DMS 273 (cell line): ENCODE measurements at regions not wholly inside any gene's neighbourhood (a gene's known extent, or its start where the extent isn't known, plus 50 kb on each side); places are given as distances from the start of the nearest gene placed in this dataset.
"Not testable (repeated sequence)": the region's sequence is repeated elsewhere in the genome, so short reads cannot be mapped to it uniquely, and the experiment has no call there.

Source experiments
- DNase-seq: peaks from one replicate; lab custom pipeline; 2025; ENCODE audit not compliant: unreplicated experiment; lab: John Stamatoyannopoulos, UW

GRCh38 chr2:114248648-114249047 lies 193.8 kb upstream of the DPP10 start:
- DNase-seq: no peak

- no peak for DNase-seq
Measured at GRCh38 chr2:114252713-114253112, 189.7 kb upstream of the DPP10 start.

GRCh38 chr2:114254875-114255274 lies 187.6 kb upstream of the DPP10 start:
- no peak for DNase-seq

- DNase-seq: no peak
Measured at GRCh38 chr2:114259389-114259788, 183.1 kb upstream of the DPP10 start.

- DNase-seq: no peak
Measured at GRCh38 chr2:114261366-114261765, 181.1 kb upstream of the DPP10 start.

- DNase-seq: no peak
Measured at GRCh38 chr2:114265261-114265660, 177.2 kb upstream of the DPP10 start.

- no peak for DNase-seq
Measured at GRCh38 chr2:114274957-114275356, 167.5 kb upstream of the DPP10 start.

GRCh38 chr2:114281188-114281587 lies 161.3 kb upstream of the DPP10 start:
- DNase-seq: no peak

GRCh38 chr2:114283774-114284173 lies 158.7 kb upstream of the DPP10 start:
- DNase-seq: no peak

- DNase-seq: no peak
Measured at GRCh38 chr2:114286438-114286837, 156.0 kb upstream of the DPP10 start.

GRCh38 chr2:114293355-114293754 lies 149.1 kb upstream of the DPP10 start:
- DNase-seq: no peak

- DNase-seq: no peak
Measured at GRCh38 chr2:114294741-114295140, 147.7 kb upstream of the DPP10 start.

- not testable (repeated sequence) for DNase-seq
Measured at GRCh38 chr2:114300351-114300750, 142.1 kb upstream of the DPP10 start.

GRCh38 chr2:114316532-114317300 lies 125.7 kb upstream of the DPP10 start:
- DNase-seq: peak; percentile 28

- no peak for DNase-seq
Measured at GRCh38 chr2:114330594-114330993, 111.8 kb upstream of the DPP10 start.

- DNase-seq: no peak
Measured at GRCh38 chr2:114331934-114332333, 110.5 kb upstream of the DPP10 start.

GRCh38 chr2:114345246-114345645 lies 97.2 kb upstream of the DPP10 start:
- no peak for DNase-seq

- DNase-seq: no peak
Measured at GRCh38 chr2:114346658-114347057, 95.8 kb upstream of the DPP10 start.

GRCh38 chr2:114350186-114350725 lies 92.2 kb upstream of the DPP10 start:
- DNase-seq: no peak

- no peak for DNase-seq
Measured at GRCh38 chr2:114352988-114353387, 89.5 kb upstream of the DPP10 start.

- no peak for DNase-seq
Measured at GRCh38 chr2:114354199-114354598, 88.2 kb upstream of the DPP10 start.

- DNase-seq: no peak
Measured at GRCh38 chr2:114368705-114369104, 73.7 kb upstream of the DPP10 start.

- DNase-seq: not testable (repeated sequence)
Measured at GRCh38 chr2:114371721-114372120, 70.7 kb upstream of the DPP10 start.
